ENCODE measurements at regions not wholly inside any gene's neighbourhood (a gene's known extent, or its start where the extent isn't known, plus 50 kb on each side); places are given as distances from the start of the nearest gene placed in this dataset.

GRCh38 chr15:87419344-87419743, 837.2 kb downstream of the NTRK3 start:
- no peaks in the 10 kb centered on the region for H3K27me3 ChIP-seq
- H3K4me1 ChIP-seq: no peaks in the 10 kb centered on the region
- H3K9me3 ChIP-seq: no peaks in the 10 kb centered on the region
- H3K4me3 ChIP-seq: no peak overlapping the region
- no peak overlapping the region for H3K27ac ChIP-seq
- ATAC-seq: no peak
- DNase-seq: no peak
- TF ChIP-seq POLR2A (IDR thresholded peaks at IDR 0.05): no peak
- no peak for TF ChIP-seq CTCF (IDR thresholded peaks at IDR 0.05)
- WGBS, 2 donors: 43 to 56% methylated on average over 1 of the region's 1 CpG
- H3K36me3 ChIP-seq (replicated peaks in 1 of 2; ENCODE audit: insufficient read depth in 1 of 2, low read depth in 2 of 2): no peaks in the 10 kb centered on the region
- intact Hi-C loops (cut with DNase I): no loop called here

GRCh38 chr15:87416591-87417257, 839.8 kb downstream of the NTRK3 start:
- no peaks in the 10 kb centered on the region for H3K9me3 ChIP-seq
- ATAC-seq (no peak), DNase-seq (no peak)
- no peak for TF ChIP-seq POLR2A (IDR thresholded peaks at IDR 0.05)
- no peak for TF ChIP-seq CTCF (IDR thresholded peaks at IDR 0.05)
- H3K27me3 ChIP-seq: no peaks in the 10 kb centered on the region
- H3K36me3 ChIP-seq (replicated peaks in 1 of 2; ENCODE audit: insufficient read depth in 1 of 2, low read depth in 2 of 2): no peaks in the 10 kb centered on the region
- H3K27ac ChIP-seq: no peak overlapping the region
- intact Hi-C loops (cut with DNase I): no loop called here
- no peaks in the 10 kb centered on the region for H3K4me1 ChIP-seq
- WGBS, 2 donors: 36 to 52% methylated on average over 5 of the region's 5 CpGs
- H3K4me3 ChIP-seq: no peak overlapping the region

- intact Hi-C loops (cut with DNase I): no loop called here
- Histone ChIP-seq H3K27me3 (no peaks in the 10 kb centered on the region), H3K4me1 (no peaks in the 10 kb centered on the region), H3K27ac (no peak overlapping the region), H3K9me3 (no peaks in the 10 kb centered on the region), H3K36me3 (replicated peaks in 1 of 2; ENCODE audit: insufficient read depth in 1 of 2, low read depth in 2 of 2) (no peaks in the 10 kb centered on the region), H3K4me3 (no peak overlapping the region)
- DNase-seq (no peak), ATAC-seq (no peak)
- TF ChIP-seq CTCF (IDR thresholded peaks at IDR 0.05) (no peak), POLR2A (IDR thresholded peaks at IDR 0.05) (no peak)
- WGBS, 2 donors: 41 to 55% methylated on average over 6 of the region's 6 CpGs
These were observed 847.6 kb downstream of the NTRK3 start for GRCh38 chr15:87408902-87409301.

- no peaks in the 10 kb centered on the region for H3K9me3 ChIP-seq
- 29 to 38% methylated on average over 5 of the region's 5 CpGs for WGBS, 2 donors
- no peak overlapping the region for H3K4me3 ChIP-seq
- H3K36me3 ChIP-seq (replicated peaks in 1 of 2; ENCODE audit: insufficient read depth in 1 of 2, low read depth in 2 of 2): no peaks in the 10 kb centered on the region
- H3K4me1 ChIP-seq: no peaks in the 10 kb centered on the region
- ATAC-seq (no peak), DNase-seq (no peak)
- no peaks in the 10 kb centered on the region for H3K27me3 ChIP-seq
- intact Hi-C loops (cut with DNase I): no loop called here
- no peak for TF ChIP-seq CTCF (IDR thresholded peaks at IDR 0.05)
- no peak for TF ChIP-seq POLR2A (IDR thresholded peaks at IDR 0.05)
- no peak overlapping the region for H3K27ac ChIP-seq
These were observed 852.6 kb downstream of the NTRK3 start for GRCh38 chr15:87403973-87404372.

GRCh38 chr15:87401973-87402372, 854.6 kb downstream of the NTRK3 start:
- ATAC-seq: no peak
- no peaks in the 10 kb centered on the region for H3K27me3 ChIP-seq
- H3K4me1 ChIP-seq: no peaks in the 10 kb centered on the region
- no peak overlapping the region for H3K27ac ChIP-seq
- H3K9me3 ChIP-seq: no peaks in the 10 kb centered on the region
- no peak for TF ChIP-seq POLR2A (IDR thresholded peaks at IDR 0.05)
- TF ChIP-seq CTCF (IDR thresholded peaks at IDR 0.05): no peak
- no peak for DNase-seq
- no peaks in the 10 kb centered on the region for H3K36me3 ChIP-seq (replicated peaks in 1 of 2; ENCODE audit: insufficient read depth in 1 of 2, low read depth in 2 of 2)
- no peak overlapping the region for H3K4me3 ChIP-seq
- 56 to 60% methylated on average over 5 of the region's 5 CpGs for WGBS, 2 donors
- intact Hi-C loops (cut with DNase I): no loop called here

Data from body of pancreas (tissue), 4 donors.